PC-3 (cell line): ENCODE measurements at regions not wholly inside any gene's neighbourhood (a gene's known extent, or its start where the extent isn't known, plus 50 kb on each side); places are given as distances from the start of the nearest gene placed in this dataset.

Experiments
- ATAC-seq: fragments of 200-7000 bp; cut with Tn5 transposase; 2 replicates; pipeline ENCODE4 v1.9.1; 2020; ENCODE audit warnings: mild to moderate bottlenecking, moderate library complexity
- BruUV-seq: library from RNA; stranded (reverse); fragments of 400-500 nt; replicated peaks from 2 replicates; lab custom pipeline; 2021; lab: Mats Ljungman, UMichigan
- CTCF ChIA-PET: fragments of 300-600 bp; sonication (Branson Sonifier 250); formaldehyde crosslinking; loops from one replicate; lab custom pipeline; 2022; ENCODE audit warnings: antibody characterized with exemption; lab: Charles Lee
- POLR2A ChIA-PET: fragments of 300-600 bp; sonication (Branson Sonifier 250); formaldehyde crosslinking; loops from one replicate; lab custom pipeline; 2022; ENCODE audit warnings: antibody characterized with exemption; ENCODE audit not compliant: unreplicated experiment; lab: Charles Lee
- DNase-seq: peaks from one replicate; pipeline ENCODE4 v3.0.0-alpha.2; 2015
- H2AFZ ChIP-seq: fragments of 300-600 bp; sonication (generic); 2 replicates; pipeline ENCODE4 v1.6.0; 2016; ENCODE audit warnings: antibody characterized with exemption, low read length
- H3F3A ChIP-seq: fragments of 300-600 bp; sonication (generic); one replicate; pipeline ENCODE4 v1.6.0; 2017; ENCODE audit warnings: antibody characterized with exemption, low read length, control low read depth, mild to moderate bottlenecking; ENCODE audit not compliant: unreplicated experiment
- H3K27ac ChIP-seq: fragments of 300-600 bp; sonication (generic); 2 replicates; pipeline ENCODE4 v1.5.1; 2016; ENCODE audit warnings: mild to moderate bottlenecking, low read length
- H3K27me3 ChIP-seq: fragments of 300-600 bp; sonication (generic); 2 replicates; pipeline ENCODE4 v1.6.1; 2016; ENCODE audit warnings: low read length, mixed read lengths
- H3K36me3 ChIP-seq: fragments of 300-600 bp; sonication (generic); 2 replicates; pipeline ENCODE4 v1.6.1; 2016; ENCODE audit warnings: low read depth, mixed run types, low read length, mixed read lengths
- H3K4me1 ChIP-seq: fragments of 300-600 bp; sonication (generic); 2 replicates; pipeline ENCODE4 v1.5.1; 2016; ENCODE audit warnings: low read length; ENCODE audit not compliant: insufficient read depth
- H3K4me2 ChIP-seq: fragments of 300-600 bp; sonication (generic); 2 replicates; pipeline ENCODE4 v1.6.0; 2016; ENCODE audit warnings: low read length
- H3K4me3 ChIP-seq: fragments of 300-600 bp; sonication (generic); 2 replicates; pipeline ENCODE4 v1.5.1; 2016; ENCODE audit warnings: mild to moderate bottlenecking, low read length, mixed read lengths
- H3K79me2 ChIP-seq: fragments of 300-600 bp; sonication (generic); 2 replicates; pipeline ENCODE4 v1.6.1; 2017; ENCODE audit warnings: low read length, mixed read lengths
- H3K9ac ChIP-seq: fragments of 300-600 bp; sonication (generic); 2 replicates; pipeline ENCODE4 v1.6.0; 2016; ENCODE audit warnings: mild to moderate bottlenecking, low read length
- H3K9me2 ChIP-seq: fragments of 300-600 bp; sonication (generic); replicated peaks from 2 replicates; pipeline ENCODE4 v1.6.1; 2016; ENCODE audit warnings: mixed run types, low read length, mixed read lengths
- H3K9me3 ChIP-seq: fragments of 300-600 bp; sonication (generic); 2 replicates; pipeline ENCODE4 v1.6.1; 2016; ENCODE audit warnings: low read length, mixed read lengths
- H4K20me1 ChIP-seq: fragments of 300-600 bp; sonication (generic); 2 replicates; pipeline ENCODE4 v1.6.1; 2016; ENCODE audit warnings: low read length, mixed read lengths
- EZH2 ChIP-seq: fragments of 300-600 bp; sonication (generic); IDR thresholded peaks from one replicate; pipeline ENCODE4 v1.6.1; 2017; ENCODE audit warnings: antibody characterized with exemption, mild to moderate bottlenecking, low read length; ENCODE audit not compliant: unreplicated experiment
- EZH2phosphoT487 ChIP-seq: fragments of 300-600 bp; sonication (generic); IDR thresholded peaks from 2 replicates; pipeline ENCODE4 v1.6.1; 2018; ENCODE audit warnings: mild to moderate bottlenecking, antibody characterized with exemption, low read length, borderline replicate concordance
- intact Hi-C: fragments of 100-400 bp; cut with micrococcal nuclease; formaldehyde crosslinking; loops from 2 replicates; pipeline ENCODE4 v1.9.0; 2023
- TF ChIP-seq, protein P1 (sequence below): fragments of 300-600 bp; sonication (generic); conservative IDR thresholded peaks from 2 replicates; pipeline ENCODE4 v1.5.1; 2017; ENCODE audit warnings: antibody characterized with exemption, low read depth, mild to moderate bottlenecking, low read length

DNA sequence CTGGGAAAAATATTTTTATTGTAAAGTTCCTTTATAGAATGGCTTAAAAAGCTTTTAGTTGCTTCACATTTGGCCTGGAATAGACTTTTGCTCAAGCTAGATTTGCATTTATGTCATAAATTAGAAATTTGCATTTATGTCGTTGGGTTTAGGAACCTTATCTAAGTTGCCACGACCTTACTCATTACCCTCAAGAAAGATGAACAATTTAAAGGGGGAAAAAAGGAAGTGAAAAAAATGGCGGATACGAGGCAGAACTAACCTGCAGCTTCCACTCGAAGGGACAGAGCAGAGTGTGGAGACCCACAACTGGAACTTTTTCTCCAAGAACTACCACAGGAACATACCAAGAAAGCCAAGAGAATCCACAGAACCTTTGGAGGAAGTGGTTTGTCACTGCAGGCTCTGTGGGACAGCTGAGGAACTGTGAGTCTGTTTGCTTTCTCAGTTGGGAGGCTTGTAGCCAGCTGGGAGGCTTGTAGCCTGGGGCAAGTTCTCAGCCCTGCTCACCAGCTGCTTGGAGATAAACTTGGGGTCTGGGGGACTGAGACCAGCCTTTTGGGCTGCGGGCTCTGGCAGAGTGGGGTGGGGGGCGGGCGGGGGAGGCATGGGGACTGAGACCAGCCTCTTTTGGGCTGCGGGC is 349.9 kb upstream of the MEIS1 start:
- ATAC-seq (no peak), DNase-seq (no peak)
- Histone ChIP-seq H3K27me3 (peaks cover 32% of the 10 kb centered on the region), H2AFZ (no peak overlapping the region), H3K4me1 (no peaks in the 10 kb centered on the region), H3K4me3 (no peak overlapping the region), H3K4me2 (no peak overlapping the region), H3K79me2 (no peaks in the 10 kb centered on the region), H3F3A (no peaks in the 10 kb centered on the region), H3K9ac (no peak overlapping the region), H3K36me3 (no peaks in the 10 kb centered on the region), H3K9me2 (no peaks in the 10 kb centered on the region), H4K20me1 (no peaks in the 10 kb centered on the region), H3K27ac (no peak overlapping the region), H3K9me3 (no peaks in the 10 kb centered on the region)
- intact Hi-C loops: no loop called here
- ChIA-PET CTCF (no interaction called here), POLR2A (no interaction called here)
- BruUV-seq: no TSS peak
- TF ChIP-seq, protein P1, sequence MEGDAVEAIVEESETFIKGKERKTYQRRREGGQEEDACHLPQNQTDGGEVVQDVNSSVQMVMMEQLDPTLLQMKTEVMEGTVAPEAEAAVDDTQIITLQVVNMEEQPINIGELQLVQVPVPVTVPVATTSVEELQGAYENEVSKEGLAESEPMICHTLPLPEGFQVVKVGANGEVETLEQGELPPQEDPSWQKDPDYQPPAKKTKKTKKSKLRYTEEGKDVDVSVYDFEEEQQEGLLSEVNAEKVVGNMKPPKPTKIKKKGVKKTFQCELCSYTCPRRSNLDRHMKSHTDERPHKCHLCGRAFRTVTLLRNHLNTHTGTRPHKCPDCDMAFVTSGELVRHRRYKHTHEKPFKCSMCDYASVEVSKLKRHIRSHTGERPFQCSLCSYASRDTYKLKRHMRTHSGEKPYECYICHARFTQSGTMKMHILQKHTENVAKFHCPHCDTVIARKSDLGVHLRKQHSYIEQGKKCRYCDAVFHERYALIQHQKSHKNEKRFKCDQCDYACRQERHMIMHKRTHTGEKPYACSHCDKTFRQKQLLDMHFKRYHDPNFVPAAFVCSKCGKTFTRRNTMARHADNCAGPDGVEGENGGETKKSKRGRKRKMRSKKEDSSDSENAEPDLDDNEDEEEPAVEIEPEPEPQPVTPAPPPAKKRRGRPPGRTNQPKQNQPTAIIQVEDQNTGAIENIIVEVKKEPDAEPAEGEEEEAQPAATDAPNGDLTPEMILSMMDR: no peak
- no peak for TF ChIP-seq EZH2phosphoT487
- no peak for TF ChIP-seq EZH2

DNA sequence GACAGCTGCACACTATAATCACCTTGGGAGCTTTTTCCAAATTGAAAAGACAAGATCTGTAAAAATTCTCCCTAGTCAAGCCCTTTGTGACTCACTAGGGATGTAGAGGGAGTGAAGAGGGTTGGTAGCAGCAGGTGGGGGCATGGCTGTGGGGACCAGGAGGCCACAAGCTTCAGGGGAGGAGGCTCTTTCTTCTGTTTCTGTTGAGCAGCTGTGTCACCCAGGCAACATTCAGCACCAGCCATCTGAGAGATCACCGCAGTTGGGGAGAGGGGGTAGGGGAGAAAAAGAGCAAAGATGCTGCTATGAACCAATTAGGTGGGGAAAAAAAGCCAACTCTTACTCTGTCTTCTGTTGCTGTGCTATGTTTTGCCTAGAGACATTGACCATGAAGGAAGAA is 352.3 kb upstream of the MEIS1 start:
- Histone ChIP-seq H4K20me1 (no peaks in the 10 kb centered on the region), H3F3A (no peaks in the 10 kb centered on the region), H3K4me1 (no peaks in the 10 kb centered on the region), H3K4me2 (no peak overlapping the region), H3K9me2 (no peaks in the 10 kb centered on the region), H3K4me3 (no peak overlapping the region), H3K79me2 (no peaks in the 10 kb centered on the region), H3K9ac (no peak overlapping the region), H3K36me3 (no peaks in the 10 kb centered on the region), H2AFZ (no peak overlapping the region), H3K27ac (no peak overlapping the region), H3K9me3 (no peaks in the 10 kb centered on the region), H3K27me3 (peaks cover 51% of the 10 kb centered on the region)
- no peak for DNase-seq
- no peak for TF ChIP-seq EZH2phosphoT487
- TF ChIP-seq EZH2: no peak
- TF ChIP-seq, protein P1: no peak
- ChIA-PET CTCF (no interaction called here), POLR2A (no interaction called here)
- ATAC-seq: no peak
- intact Hi-C loops: no loop called here
- BruUV-seq: no TSS peak

DNA sequence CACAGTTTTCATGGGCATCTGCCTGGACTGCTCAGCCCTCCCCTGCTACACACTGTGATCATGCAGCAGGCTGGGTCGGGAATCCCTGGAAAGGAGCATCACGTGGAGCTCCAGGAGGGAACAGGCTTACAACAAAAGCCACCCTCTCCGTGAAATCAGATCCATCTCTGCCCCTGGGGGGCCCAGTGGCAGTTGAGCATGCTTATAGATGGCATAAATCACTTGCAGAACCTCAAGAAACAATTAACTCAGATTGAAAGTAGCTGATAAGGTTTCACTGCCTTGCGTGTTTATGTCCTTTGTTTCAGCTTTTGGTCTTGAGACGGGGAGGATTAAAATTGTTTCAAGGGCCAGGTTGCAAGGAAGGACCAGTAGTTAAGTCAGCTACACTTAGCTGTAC is 354.8 kb upstream of the MEIS1 start:
- Histone ChIP-seq H4K20me1 (no peaks in the 10 kb centered on the region), H3F3A (no peaks in the 10 kb centered on the region), H3K36me3 (no peaks in the 10 kb centered on the region), H3K4me3 (no peak overlapping the region), H3K79me2 (no peaks in the 10 kb centered on the region), H3K9ac (no peak overlapping the region), H3K27ac (no peak overlapping the region), H3K4me1 (no peaks in the 10 kb centered on the region), H3K9me2 (no peaks in the 10 kb centered on the region), H3K27me3 (peaks cover 60% of the 10 kb centered on the region), H2AFZ (no peak overlapping the region), H3K4me2 (no peak overlapping the region), H3K9me3 (no peaks in the 10 kb centered on the region)
- POLR2A ChIA-PET: no interaction called here
- BruUV-seq: no TSS peak
- TF ChIP-seq EZH2: no peak
- no peak for TF ChIP-seq EZH2phosphoT487
- TF ChIP-seq, protein P1: no peak
- ATAC-seq: no peak
- CTCF ChIA-PET: no interaction called here
- no peak for DNase-seq
- intact Hi-C loops: no loop called here
